ENCODE measurements at regions not wholly inside any gene's neighbourhood (a gene's known extent, or its start where the extent isn't known, plus 50 kb on each side); places are given as distances from the start of the nearest gene placed in this dataset.

GRCh38 chrX:22325096-22325495 is 52.4 kb downstream of the CBLL2 start:
- no peaks in the 10 kb centered on the region for H3K9me3 ChIP-seq (ENCODE audit: control insufficient read depth in 2 of 2, low read length in 2 of 2)
- H3K4me1 ChIP-seq (ENCODE audit: control insufficient read depth in 2 of 2, insufficient read depth in 2 of 2, low read length in 2 of 2), result no peaks in the 10 kb centered on the region
- no peaks in the 10 kb centered on the region for H3K36me3 ChIP-seq (ENCODE audit: control insufficient read depth in 2 of 2, insufficient read depth in 2 of 2, low read length in 2 of 2)
- peaks cover 0 to 3% of the 10 kb centered on the region in 2 donors for H3K27me3 ChIP-seq (ENCODE audit: control insufficient read depth in 2 of 2, insufficient read depth in 2 of 2, low read length in 2 of 2)
- no peak overlapping the region for H3K9ac ChIP-seq (ENCODE audit: low read depth in 1 of 2, low read length in 2 of 2)
- H3K4me3 ChIP-seq (ENCODE audit: low read length in 2 of 2), result no peak overlapping the region
- H3K27ac ChIP-seq (ENCODE audit: low read depth in 2 of 2, low read length in 2 of 2), result no peak overlapping the region

- H3K9me3 ChIP-seq (ENCODE audit: control insufficient read depth in 2 of 2, low read length in 2 of 2), result no peaks in the 10 kb centered on the region
- H3K27ac ChIP-seq (ENCODE audit: low read depth in 2 of 2, low read length in 2 of 2), result no peak overlapping the region
- H3K36me3 ChIP-seq (ENCODE audit: control insufficient read depth in 2 of 2, insufficient read depth in 2 of 2, low read length in 2 of 2), result no peaks in the 10 kb centered on the region
- no peaks in the 10 kb centered on the region for H3K4me1 ChIP-seq (ENCODE audit: control insufficient read depth in 2 of 2, insufficient read depth in 2 of 2, low read length in 2 of 2)
- no peak overlapping the region for H3K4me3 ChIP-seq (ENCODE audit: low read length in 2 of 2)
- H3K9ac ChIP-seq (ENCODE audit: low read depth in 1 of 2, low read length in 2 of 2), result no peak overlapping the region
- no peaks in the 10 kb centered on the region for H3K27me3 ChIP-seq (ENCODE audit: control insufficient read depth in 2 of 2, insufficient read depth in 2 of 2, low read length in 2 of 2)
Measured at GRCh38 chrX:22329783-22330182, 57.1 kb downstream of the CBLL2 start.

DNA sequence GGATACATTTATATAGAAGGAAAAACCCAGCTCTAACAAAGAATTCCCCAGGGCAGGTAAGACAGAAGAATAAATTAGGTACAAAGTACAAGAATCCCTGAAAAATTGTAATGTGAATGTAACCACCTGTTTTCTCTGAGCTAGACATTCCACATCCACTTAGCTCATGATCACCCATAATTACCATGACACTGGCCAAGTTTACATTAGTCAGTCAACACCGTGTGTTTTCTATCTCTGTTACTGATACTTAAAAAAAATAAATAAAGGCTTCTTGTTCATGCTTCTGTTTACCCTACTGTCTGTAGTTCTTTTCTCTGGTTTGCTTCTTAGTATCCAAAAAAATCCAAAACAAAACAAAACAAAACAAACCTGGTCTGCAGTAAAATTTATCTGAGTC is 66.0 kb downstream of the CBLL2 start:
- no peaks in the 10 kb centered on the region for H3K36me3 ChIP-seq (ENCODE audit: control insufficient read depth in 2 of 2, insufficient read depth in 2 of 2, low read length in 2 of 2)
- H3K9ac ChIP-seq (ENCODE audit: low read depth in 1 of 2, low read length in 2 of 2), result no peak overlapping the region
- peaks cover 2 to 5% of the 10 kb centered on the region in 2 donors for H3K4me1 ChIP-seq (ENCODE audit: control insufficient read depth in 2 of 2, insufficient read depth in 2 of 2, low read length in 2 of 2)

DNA sequence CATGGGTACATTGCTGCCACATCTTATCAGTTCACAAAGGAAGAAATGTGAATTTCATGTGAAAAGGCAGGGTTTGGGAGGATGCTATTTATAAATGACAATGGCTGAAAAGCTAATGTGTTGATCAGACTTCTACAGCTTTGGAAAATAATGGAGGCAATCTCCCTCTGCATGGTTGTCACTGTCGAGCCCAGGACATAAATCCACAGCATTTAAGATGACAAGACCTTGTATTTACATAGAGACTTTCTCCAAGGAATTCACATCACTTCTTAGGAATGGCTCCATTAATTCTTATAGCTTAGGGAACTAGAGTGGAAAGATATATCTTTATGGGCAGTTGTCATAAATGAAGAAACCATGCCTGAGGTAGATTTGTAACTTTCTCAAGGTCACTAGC is 66.7 kb downstream of the CBLL2 start:
- peaks cover 2 to 5% of the 10 kb centered on the region in 2 donors for H3K4me1 ChIP-seq (ENCODE audit: control insufficient read depth in 2 of 2, insufficient read depth in 2 of 2, low read length in 2 of 2)
- H3K4me3 ChIP-seq (ENCODE audit: low read length in 2 of 2), result no peak overlapping the region
- peaks cover 0 to 2% of the 10 kb centered on the region in 2 donors for H3K27me3 ChIP-seq (ENCODE audit: control insufficient read depth in 2 of 2, insufficient read depth in 2 of 2, low read length in 2 of 2)
- no peak overlapping the region for H3K9ac ChIP-seq (ENCODE audit: low read depth in 1 of 2, low read length in 2 of 2)
- H3K36me3 ChIP-seq (ENCODE audit: control insufficient read depth in 2 of 2, insufficient read depth in 2 of 2, low read length in 2 of 2), result no peaks in the 10 kb centered on the region
- H3K27ac ChIP-seq (ENCODE audit: low read depth in 2 of 2, low read length in 2 of 2), result no peak overlapping the region
- H3K9me3 ChIP-seq (ENCODE audit: control insufficient read depth in 2 of 2, low read length in 2 of 2), result no peaks in the 10 kb centered on the region

More for the DNA sequence above, 66.0 kb downstream of the CBLL2 start:
- Histone ChIP-seq H3K4me3 (ENCODE audit: low read length in 2 of 2) (no peak overlapping the region), H3K27ac (ENCODE audit: low read depth in 2 of 2, low read length in 2 of 2) (no peak overlapping the region), H3K27me3 (ENCODE audit: control insufficient read depth in 2 of 2, insufficient read depth in 2 of 2, low read length in 2 of 2) (peaks cover 0 to 2% of the 10 kb centered on the region in 2 donors), H3K9me3 (ENCODE audit: control insufficient read depth in 2 of 2, low read length in 2 of 2) (no peaks in the 10 kb centered on the region)

DNA sequence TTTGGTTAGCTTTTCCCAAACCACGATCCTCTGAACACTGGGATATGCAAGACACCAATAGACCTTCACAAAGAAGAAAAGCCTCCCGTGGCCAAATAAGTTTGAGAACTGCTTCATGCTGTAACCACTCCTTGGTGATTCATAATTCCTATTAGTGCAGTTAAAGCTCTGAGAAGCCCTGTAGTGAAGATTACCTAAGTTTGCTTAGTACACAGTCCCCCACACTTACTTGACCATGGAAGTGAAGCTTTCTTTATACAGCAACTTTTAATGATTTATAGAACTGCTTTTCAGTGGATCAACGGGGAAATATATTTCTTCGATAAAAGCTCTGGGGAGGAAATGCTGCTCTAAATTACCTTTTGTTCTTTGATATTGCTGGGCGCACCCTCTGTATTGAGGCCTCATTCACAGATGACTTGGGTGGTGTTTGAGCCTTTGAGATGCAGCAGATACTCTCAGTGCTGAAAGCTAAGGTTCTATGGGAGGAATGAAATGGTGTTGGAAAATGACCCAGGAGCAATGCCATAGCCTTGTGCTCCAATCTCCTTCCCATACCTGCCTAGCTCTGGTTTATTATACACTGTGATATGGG is 67.4 kb downstream of the CBLL2 start:
- Histone ChIP-seq H3K4me1 (ENCODE audit: control insufficient read depth in 2 of 2, insufficient read depth in 2 of 2, low read length in 2 of 2) (peaks cover 2 to 5% of the 10 kb centered on the region in 2 donors), H3K4me3 (ENCODE audit: low read length in 2 of 2) (no peak overlapping the region), H3K27ac (ENCODE audit: low read depth in 2 of 2, low read length in 2 of 2) (peak overlapping the region in 1 of 2 donors; percentile 50), H3K36me3 (ENCODE audit: control insufficient read depth in 2 of 2, insufficient read depth in 2 of 2, low read length in 2 of 2) (no peaks in the 10 kb centered on the region), H3K9ac (ENCODE audit: low read depth in 1 of 2, low read length in 2 of 2) (no peak overlapping the region), H3K9me3 (ENCODE audit: control insufficient read depth in 2 of 2, low read length in 2 of 2) (no peaks in the 10 kb centered on the region), H3K27me3 (ENCODE audit: control insufficient read depth in 2 of 2, insufficient read depth in 2 of 2, low read length in 2 of 2) (peaks cover 0 to 2% of the 10 kb centered on the region in 2 donors)

GRCh38 chrX:22343192-22343591 is 70.5 kb downstream of the CBLL2 start:
- H3K4me3 ChIP-seq (ENCODE audit: low read length in 2 of 2), result no peak overlapping the region
- peaks cover 0 to 2% of the 10 kb centered on the region in 2 donors for H3K27me3 ChIP-seq (ENCODE audit: control insufficient read depth in 2 of 2, insufficient read depth in 2 of 2, low read length in 2 of 2)
- H3K9ac ChIP-seq (ENCODE audit: low read depth in 1 of 2, low read length in 2 of 2), result no peak overlapping the region
- H3K36me3 ChIP-seq (ENCODE audit: control insufficient read depth in 2 of 2, insufficient read depth in 2 of 2, low read length in 2 of 2), result no peaks in the 10 kb centered on the region
- no peak overlapping the region for H3K27ac ChIP-seq (ENCODE audit: low read depth in 2 of 2, low read length in 2 of 2)
- H3K9me3 ChIP-seq (ENCODE audit: control insufficient read depth in 2 of 2, low read length in 2 of 2), result no peaks in the 10 kb centered on the region
- H3K4me1 ChIP-seq (ENCODE audit: control insufficient read depth in 2 of 2, insufficient read depth in 2 of 2, low read length in 2 of 2), result peaks cover 2 to 5% of the 10 kb centered on the region in 2 donors

DNA sequence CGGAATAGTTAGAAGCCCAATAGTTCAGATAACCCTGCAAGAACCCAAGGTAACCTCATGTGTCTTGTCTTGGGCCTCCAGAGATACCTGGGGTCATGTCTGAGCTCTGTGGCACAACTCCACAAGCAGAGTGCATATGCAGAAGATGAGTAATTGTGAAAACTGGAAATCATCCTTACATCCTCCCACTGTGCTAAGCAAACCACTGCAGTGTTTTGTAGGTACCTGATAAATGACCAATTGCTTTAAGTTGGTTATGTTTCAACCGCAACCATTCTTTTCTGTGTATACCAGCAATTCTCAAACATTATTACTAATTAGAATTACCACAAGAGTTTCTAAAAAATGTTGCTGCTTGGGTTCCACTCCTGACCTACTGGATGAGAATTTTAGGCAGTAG is 73.2 kb downstream of the CBLL2 start:
- Histone ChIP-seq H3K4me3 (ENCODE audit: low read length in 2 of 2) (no peak overlapping the region), H3K36me3 (ENCODE audit: control insufficient read depth in 2 of 2, insufficient read depth in 2 of 2, low read length in 2 of 2) (no peaks in the 10 kb centered on the region), H3K9ac (ENCODE audit: low read depth in 1 of 2, low read length in 2 of 2) (no peak overlapping the region), H3K9me3 (ENCODE audit: control insufficient read depth in 2 of 2, low read length in 2 of 2) (no peaks in the 10 kb centered on the region), H3K4me1 (ENCODE audit: control insufficient read depth in 2 of 2, insufficient read depth in 2 of 2, low read length in 2 of 2) (peaks cover 0 to 2% of the 10 kb centered on the region in 2 donors), H3K27me3 (ENCODE audit: control insufficient read depth in 2 of 2, insufficient read depth in 2 of 2, low read length in 2 of 2) (peaks cover 0 to 2% of the 10 kb centered on the region in 2 donors), H3K27ac (ENCODE audit: low read depth in 2 of 2, low read length in 2 of 2) (no peak overlapping the region)

DNA sequence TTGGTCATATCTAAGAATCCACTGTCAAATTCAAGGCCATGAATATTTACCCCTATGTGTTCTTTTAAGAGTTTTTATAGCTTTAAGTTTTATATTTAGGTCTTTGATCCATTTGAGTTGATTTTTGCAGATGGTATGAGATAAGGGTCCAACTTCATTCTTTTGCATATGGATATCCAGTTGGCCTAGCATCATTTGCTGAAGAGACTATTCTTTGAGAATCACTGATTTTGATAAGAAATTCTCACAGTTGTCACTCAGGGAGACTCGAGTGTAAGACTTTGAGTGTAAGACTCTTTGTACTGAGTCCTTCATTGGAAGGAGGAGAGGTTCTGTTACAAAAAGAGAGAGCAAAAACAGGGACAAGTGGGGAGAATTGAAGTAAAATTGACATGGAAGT is 74.8 kb downstream of the CBLL2 start:
- no peak overlapping the region for H3K4me3 ChIP-seq (ENCODE audit: low read length in 2 of 2)
- no peaks in the 10 kb centered on the region for H3K36me3 ChIP-seq (ENCODE audit: control insufficient read depth in 2 of 2, insufficient read depth in 2 of 2, low read length in 2 of 2)
- no peaks in the 10 kb centered on the region for H3K9me3 ChIP-seq (ENCODE audit: control insufficient read depth in 2 of 2, low read length in 2 of 2)
- H3K27me3 ChIP-seq (ENCODE audit: control insufficient read depth in 2 of 2, insufficient read depth in 2 of 2, low read length in 2 of 2), result no peaks in the 10 kb centered on the region
- peaks cover 0 to 2% of the 10 kb centered on the region in 2 donors for H3K4me1 ChIP-seq (ENCODE audit: control insufficient read depth in 2 of 2, insufficient read depth in 2 of 2, low read length in 2 of 2)
- H3K27ac ChIP-seq (ENCODE audit: low read depth in 2 of 2, low read length in 2 of 2), result no peak overlapping the region
- H3K9ac ChIP-seq (ENCODE audit: low read depth in 1 of 2, low read length in 2 of 2), result no peak overlapping the region

DNA sequence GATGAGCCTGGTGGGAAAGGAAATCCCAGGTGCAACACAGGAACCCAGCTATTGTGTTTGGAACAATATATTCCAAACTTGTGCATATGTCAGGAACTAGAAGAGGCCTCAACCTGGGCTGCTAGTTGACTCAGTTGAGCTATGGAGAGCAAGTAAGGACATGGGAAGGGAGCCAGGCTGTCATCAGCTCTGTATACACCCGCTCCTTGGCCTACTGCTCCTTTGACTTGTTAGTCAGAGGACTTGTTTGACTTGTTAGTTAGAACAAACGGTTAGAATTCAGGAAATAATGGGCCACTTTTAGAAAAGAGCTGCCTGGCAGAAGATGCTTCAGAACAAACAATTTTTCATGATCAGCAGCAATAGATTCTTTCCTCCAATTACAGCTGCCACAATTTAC is 76.4 kb downstream of the CBLL2 start:
- H3K9me3 ChIP-seq (ENCODE audit: control insufficient read depth in 2 of 2, low read length in 2 of 2), result no peaks in the 10 kb centered on the region
- no peak overlapping the region for H3K4me3 ChIP-seq (ENCODE audit: low read length in 2 of 2)
- H3K9ac ChIP-seq (ENCODE audit: low read depth in 1 of 2, low read length in 2 of 2), result no peak overlapping the region
- no peaks in the 10 kb centered on the region for H3K36me3 ChIP-seq (ENCODE audit: control insufficient read depth in 2 of 2, insufficient read depth in 2 of 2, low read length in 2 of 2)
- H3K27ac ChIP-seq (ENCODE audit: low read depth in 2 of 2, low read length in 2 of 2), result no peak overlapping the region
- no peaks in the 10 kb centered on the region for H3K4me1 ChIP-seq (ENCODE audit: control insufficient read depth in 2 of 2, insufficient read depth in 2 of 2, low read length in 2 of 2)
- H3K27me3 ChIP-seq (ENCODE audit: control insufficient read depth in 2 of 2, insufficient read depth in 2 of 2, low read length in 2 of 2), result no peaks in the 10 kb centered on the region

DNA sequence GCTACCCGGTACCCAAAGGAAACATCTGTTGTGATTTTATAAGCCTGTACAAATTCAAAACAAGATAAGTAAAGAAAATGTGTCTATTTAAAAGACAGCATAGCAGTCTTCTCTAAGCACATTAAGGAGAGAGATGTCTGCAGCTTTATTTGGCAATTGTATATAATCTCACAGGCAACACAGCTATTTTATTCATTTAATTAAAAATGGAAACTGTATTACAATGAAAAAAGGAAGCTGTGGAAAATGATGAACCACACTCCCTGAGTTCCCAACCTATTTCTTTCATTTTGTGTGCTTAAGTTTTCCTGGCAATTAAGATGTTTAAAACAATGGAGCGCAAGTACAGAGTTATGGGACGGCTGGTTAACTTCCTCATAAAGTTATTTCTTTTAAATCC is 78.4 kb downstream of the CBLL2 start:
- Histone ChIP-seq H3K9me3 (ENCODE audit: control insufficient read depth in 2 of 2, low read length in 2 of 2) (no peaks in the 10 kb centered on the region), H3K4me3 (ENCODE audit: low read length in 2 of 2) (no peak overlapping the region), H3K27me3 (ENCODE audit: control insufficient read depth in 2 of 2, insufficient read depth in 2 of 2, low read length in 2 of 2) (no peaks in the 10 kb centered on the region), H3K4me1 (ENCODE audit: control insufficient read depth in 2 of 2, insufficient read depth in 2 of 2, low read length in 2 of 2) (no peaks in the 10 kb centered on the region), H3K36me3 (ENCODE audit: control insufficient read depth in 2 of 2, insufficient read depth in 2 of 2, low read length in 2 of 2) (no peaks in the 10 kb centered on the region), H3K27ac (ENCODE audit: low read depth in 2 of 2, low read length in 2 of 2) (no peak overlapping the region), H3K9ac (ENCODE audit: low read depth in 1 of 2, low read length in 2 of 2) (no peak overlapping the region)

DNA sequence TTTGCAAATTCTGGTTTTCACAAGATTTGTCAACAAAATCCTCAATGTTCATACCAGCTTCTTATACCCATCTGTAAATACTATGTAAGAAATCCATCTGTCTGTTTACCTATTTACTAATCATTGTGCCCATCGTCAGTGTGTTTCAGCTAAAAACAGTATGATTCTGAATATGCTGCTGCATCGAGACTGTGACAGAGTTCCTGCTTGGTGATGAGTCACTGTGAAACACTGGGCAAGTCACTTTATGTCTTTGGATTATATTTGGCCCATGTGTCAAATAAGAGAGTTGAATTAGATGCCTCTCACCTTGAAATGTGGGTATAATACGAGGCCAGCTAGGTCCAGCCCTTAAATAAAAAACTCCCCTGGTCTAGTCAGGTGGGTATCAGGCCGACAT is 79.3 kb downstream of the CBLL2 start:
- no peaks in the 10 kb centered on the region for H3K36me3 ChIP-seq (ENCODE audit: control insufficient read depth in 2 of 2, insufficient read depth in 2 of 2, low read length in 2 of 2)
- no peaks in the 10 kb centered on the region for H3K4me1 ChIP-seq (ENCODE audit: control insufficient read depth in 2 of 2, insufficient read depth in 2 of 2, low read length in 2 of 2)
- no peaks in the 10 kb centered on the region for H3K27me3 ChIP-seq (ENCODE audit: control insufficient read depth in 2 of 2, insufficient read depth in 2 of 2, low read length in 2 of 2)
- no peak overlapping the region for H3K9ac ChIP-seq (ENCODE audit: low read depth in 1 of 2, low read length in 2 of 2)
- no peak overlapping the region for H3K27ac ChIP-seq (ENCODE audit: low read depth in 2 of 2, low read length in 2 of 2)
- no peak overlapping the region for H3K4me3 ChIP-seq (ENCODE audit: low read length in 2 of 2)
- no peaks in the 10 kb centered on the region for H3K9me3 ChIP-seq (ENCODE audit: control insufficient read depth in 2 of 2, low read length in 2 of 2)

All from mucosa of rectum (tissue), 2 donors.